AG20443 (cell line): ENCODE measurements at regions not wholly inside any gene's neighbourhood (a gene's known extent, or its start where the extent isn't known, plus 50 kb on each side); places are given as distances from the start of the nearest gene placed in this dataset.

ENCODE experiments used
- DNase-seq: peaks from one replicate; pipeline ENCODE4 v3.0.0; 2012; ENCODE audit warnings: low spot score, mixed read lengths

GRCh38 chr6:140108167-140108566 lies 733.7 kb upstream of the CITED2 start:
- DNase-seq, result no peak

GRCh38 chr6:140107216-140107615 lies 732.8 kb upstream of the CITED2 start:
- no peak for DNase-seq

- no peak for DNase-seq
Observed at GRCh38 chr6:140105857-140106256, 731.4 kb upstream of the CITED2 start.

- no peak for DNase-seq
Observed at GRCh38 chr6:140105241-140105640, 730.8 kb upstream of the CITED2 start.

- DNase-seq, result no peak
Observed at GRCh38 chr6:140101818-140102217, 727.4 kb upstream of the CITED2 start.

- DNase-seq, result peak; percentile 17
Observed at GRCh38 chr6:140101367-140101766, 726.9 kb upstream of the CITED2 start.

GRCh38 chr6:140095532-140095931 lies 721.1 kb upstream of the CITED2 start:
- DNase-seq, result no peak

- DNase-seq, result no peak
Observed at GRCh38 chr6:140091895-140092294, 717.4 kb upstream of the CITED2 start.

- no peak for DNase-seq
Observed at GRCh38 chr6:140090871-140091270, 716.4 kb upstream of the CITED2 start.

- no peak for DNase-seq
Observed at GRCh38 chr6:140083375-140083774, 708.9 kb upstream of the CITED2 start.

GRCh38 chr6:140082867-140083297 lies 708.4 kb upstream of the CITED2 start:
- DNase-seq, result peak; percentile 11

GRCh38 chr6:140079328-140079727 lies 704.9 kb upstream of the CITED2 start:
- no peak for DNase-seq

- DNase-seq, result peak; percentile 68
Observed at GRCh38 chr6:140078561-140079125, 704.2 kb upstream of the CITED2 start.

GRCh38 chr6:140077827-140078560 lies 703.5 kb upstream of the CITED2 start:
- no peak for DNase-seq

GRCh38 chr6:140076105-140076504 lies 701.7 kb upstream of the CITED2 start:
- no peak for DNase-seq

GRCh38 chr6:140073456-140073855 lies 699.0 kb upstream of the CITED2 start:
- no peak for DNase-seq

- DNase-seq, result peak; percentile 21
Observed at GRCh38 chr6:140071601-140072062, 697.2 kb upstream of the CITED2 start.

GRCh38 chr6:140070846-140071473 lies 696.5 kb upstream of the CITED2 start:
- no peak for DNase-seq

- DNase-seq, result no peak
Observed at GRCh38 chr6:140069576-140069975, 695.1 kb upstream of the CITED2 start.

- no peak for DNase-seq
Observed at GRCh38 chr6:140068801-140069200, 694.4 kb upstream of the CITED2 start.

- no peak for DNase-seq
Observed at GRCh38 chr6:140064366-140064765, 689.9 kb upstream of the CITED2 start.

- DNase-seq, result no peak
Observed at GRCh38 chr6:140063021-140063399, 688.6 kb upstream of the CITED2 start.
